SJCRH30 (cell line): ENCODE measurements at regions not wholly inside any gene's neighbourhood (a gene's known extent, or its start where the extent isn't known, plus 50 kb on each side); places are given as distances from the start of the nearest gene placed in this dataset.

Source experiments
- DNase-seq, 2 experiments: peaks; one replicate each; pipeline ENCODE4 v3.0.0-alpha.2; 2015 to 2020
- H3K27ac ChIP-seq: fragments of 250-450 bp; sonication (Bioruptor Pico); 2 replicates; pipeline ENCODE4 v1.5.1; 2020; ENCODE audit warnings: mild to moderate bottlenecking, moderate library complexity
- H3K27me3 ChIP-seq: fragments of 250-450 bp; sonication (Bioruptor Pico); 2 replicates; pipeline ENCODE4 v1.5.1; 2020; ENCODE audit warnings: mild to moderate bottlenecking, moderate library complexity
- H3K36me3 ChIP-seq: fragments of 250-450 bp; sonication (Bioruptor Pico); 2 replicates; pipeline ENCODE4 v1.5.1; 2020; ENCODE audit warnings: mild to moderate bottlenecking, moderate library complexity
- H3K4me1 ChIP-seq: fragments of 250-450 bp; sonication (Bioruptor Pico); 2 replicates; pipeline ENCODE4 v1.5.1; 2020; ENCODE audit warnings: mild to moderate bottlenecking, moderate library complexity
- H3K4me3 ChIP-seq: fragments of 250-450 bp; sonication (Bioruptor Pico); 2 replicates; pipeline ENCODE4 v1.5.1; 2020; ENCODE audit warnings: mild to moderate bottlenecking, moderate library complexity
- H3K9me3 ChIP-seq: fragments of 250-450 bp; sonication (Bioruptor Pico); replicated peaks from 2 replicates; pipeline ENCODE4 v1.5.1; 2020; ENCODE audit warnings: mild to moderate bottlenecking, moderate library complexity

DNA sequence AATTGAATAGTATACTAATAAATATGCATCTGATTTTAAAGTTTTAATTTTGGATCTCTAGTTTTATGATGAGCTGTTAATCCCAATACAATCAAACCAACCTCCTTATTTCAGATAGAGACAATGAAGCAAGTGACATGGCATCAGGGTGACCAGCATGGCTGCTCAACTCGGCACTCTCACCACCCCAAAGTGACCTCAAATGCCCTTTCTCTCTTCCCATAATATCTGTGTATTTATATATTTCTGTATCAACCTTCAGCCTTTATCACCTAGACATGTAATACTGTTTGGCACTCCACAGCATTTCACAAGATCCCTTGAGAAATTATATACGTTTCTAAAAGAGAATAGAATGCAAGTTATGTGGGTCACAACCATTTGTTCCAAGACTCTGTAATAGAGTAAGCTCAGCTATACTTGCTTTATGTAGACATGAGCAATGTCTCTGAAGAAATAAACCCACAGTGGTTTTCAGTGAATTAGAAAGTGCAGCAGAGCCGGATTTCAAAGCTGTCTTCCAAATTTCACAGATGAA, 1623.2 kb upstream of the PABPC4L start:
- Histone ChIP-seq H3K9me3 (no peaks in the 10 kb centered on the region), H3K4me3 (no peak overlapping the region), H3K36me3 (no peaks in the 10 kb centered on the region), H3K4me1 (no peaks in the 10 kb centered on the region), H3K27ac (no peak overlapping the region), H3K27me3 (no peaks in the 10 kb centered on the region)
- no peak for DNase-seq

DNA sequence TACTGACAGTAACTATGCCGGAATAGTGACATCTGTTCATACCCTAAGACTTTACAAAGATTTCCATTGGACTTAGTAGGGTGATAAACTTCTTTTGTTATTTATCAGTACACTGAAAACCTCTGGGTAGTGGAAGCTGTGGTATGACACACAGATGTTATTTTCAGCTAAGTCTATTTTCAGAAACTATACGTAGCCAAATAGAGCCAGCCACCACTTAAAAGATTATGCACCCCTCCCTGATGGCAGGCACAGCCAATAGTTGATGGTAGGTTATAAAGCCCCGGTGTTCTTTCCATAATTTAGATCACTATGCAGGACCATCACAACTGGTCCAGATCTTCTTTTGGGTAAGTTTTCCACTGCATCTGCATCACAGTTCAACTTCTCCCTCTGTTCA, 1603.2 kb upstream of the PABPC4L start:
- Histone ChIP-seq H3K4me1 (no peaks in the 10 kb centered on the region), H3K36me3 (no peaks in the 10 kb centered on the region), H3K4me3 (no peak overlapping the region), H3K27ac (no peak overlapping the region), H3K27me3 (no peaks in the 10 kb centered on the region), H3K9me3 (no peaks in the 10 kb centered on the region)
- DNase-seq = no peak

DNA sequence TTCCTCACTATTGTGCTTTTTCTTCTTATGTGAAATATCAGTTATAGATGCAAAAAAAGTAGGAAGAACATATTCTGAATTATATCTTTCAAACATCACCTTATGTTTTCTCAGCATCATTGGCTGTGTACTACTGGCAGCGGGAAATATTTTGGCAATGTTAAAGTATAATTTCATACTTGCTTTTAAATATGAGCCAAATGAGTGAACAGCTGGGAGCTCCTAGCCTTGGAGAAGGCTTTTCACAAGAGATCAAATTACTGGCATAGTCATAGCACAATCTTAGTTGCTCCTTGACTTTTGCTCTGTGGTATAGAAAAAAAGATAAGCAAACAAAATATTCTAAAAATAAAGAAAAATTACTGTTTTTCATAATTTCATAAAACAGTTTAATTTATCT, 1575.8 kb upstream of the PABPC4L start:
- H3K27ac ChIP-seq = no peak overlapping the region
- H3K4me3 ChIP-seq = no peak overlapping the region
- H3K27me3 ChIP-seq = no peaks in the 10 kb centered on the region
- H3K9me3 ChIP-seq = no peaks in the 10 kb centered on the region
- DNase-seq = peak; percentile 10 to 61
- H3K4me1 ChIP-seq = peaks cover 17% of the 10 kb centered on the region
- no peaks in the 10 kb centered on the region for H3K36me3 ChIP-seq

DNA sequence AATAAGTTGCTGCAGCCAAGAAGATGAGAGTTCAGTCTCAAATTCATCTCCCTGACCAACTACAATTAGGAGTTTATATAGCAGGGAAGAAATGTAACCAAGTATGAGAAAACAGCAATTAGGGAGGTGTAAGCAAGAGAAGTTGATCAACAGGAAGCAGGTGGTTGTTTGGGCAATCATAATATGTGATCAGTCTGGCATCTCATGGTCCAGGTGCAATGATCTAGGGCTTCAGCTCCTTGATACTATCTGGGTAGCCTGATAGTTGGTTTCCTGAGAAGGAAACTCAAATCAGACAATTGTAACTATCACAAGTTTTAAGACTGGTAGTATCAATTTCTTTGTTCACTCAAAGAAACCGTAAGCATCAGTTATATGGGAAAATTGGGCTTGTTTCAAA, 1574.3 kb upstream of the PABPC4L start:
- Histone ChIP-seq H3K36me3 (no peaks in the 10 kb centered on the region), H3K9me3 (no peaks in the 10 kb centered on the region), H3K4me1 (peaks cover 17% of the 10 kb centered on the region), H3K27ac (no peak overlapping the region), H3K27me3 (no peaks in the 10 kb centered on the region), H3K4me3 (no peak overlapping the region)
- DNase-seq = no peak

DNA sequence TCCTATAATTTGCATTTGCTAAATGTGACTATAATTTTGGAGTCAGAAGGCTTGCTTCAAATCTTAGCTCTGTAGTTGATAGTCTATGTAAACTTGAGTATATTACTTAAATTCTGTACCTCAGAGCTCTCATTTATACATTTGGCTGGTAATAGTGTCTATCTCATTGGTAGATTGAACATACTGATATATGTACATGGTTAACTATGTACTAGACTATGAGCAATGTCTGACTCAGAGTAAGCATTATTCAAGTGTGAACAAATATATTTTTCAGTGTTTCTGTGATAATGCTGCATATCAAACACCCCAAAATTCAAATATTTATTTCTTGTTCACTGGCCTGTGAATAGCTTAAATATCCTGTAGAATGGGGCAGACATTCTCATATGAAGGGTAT, 1568.9 kb upstream of the PABPC4L start:
- Histone ChIP-seq H3K4me1 (no peaks in the 10 kb centered on the region), H3K36me3 (no peaks in the 10 kb centered on the region), H3K9me3 (no peaks in the 10 kb centered on the region), H3K4me3 (no peak overlapping the region), H3K27me3 (no peaks in the 10 kb centered on the region), H3K27ac (no peak overlapping the region)
- no peak for DNase-seq

DNA sequence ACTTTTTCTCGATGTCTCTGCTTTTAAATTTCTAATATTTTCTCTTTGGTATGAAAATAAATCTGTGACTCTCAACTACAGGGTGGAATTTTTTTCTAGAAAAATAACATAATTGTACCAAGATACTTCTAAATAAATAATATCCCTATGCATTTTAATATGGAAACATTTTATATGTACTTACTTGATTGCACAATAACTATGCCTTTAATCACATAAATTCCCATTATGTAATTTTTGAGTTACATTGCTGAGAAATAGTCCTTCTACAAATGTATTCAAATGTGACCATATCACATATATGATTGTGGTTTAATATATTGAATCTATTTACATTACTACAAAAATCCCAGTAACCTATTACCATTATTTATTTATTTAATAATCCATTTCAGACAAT, 1543.3 kb upstream of the PABPC4L start:
- H3K27ac ChIP-seq = no peak overlapping the region
- H3K36me3 ChIP-seq = no peaks in the 10 kb centered on the region
- DNase-seq = no peak

DNA sequence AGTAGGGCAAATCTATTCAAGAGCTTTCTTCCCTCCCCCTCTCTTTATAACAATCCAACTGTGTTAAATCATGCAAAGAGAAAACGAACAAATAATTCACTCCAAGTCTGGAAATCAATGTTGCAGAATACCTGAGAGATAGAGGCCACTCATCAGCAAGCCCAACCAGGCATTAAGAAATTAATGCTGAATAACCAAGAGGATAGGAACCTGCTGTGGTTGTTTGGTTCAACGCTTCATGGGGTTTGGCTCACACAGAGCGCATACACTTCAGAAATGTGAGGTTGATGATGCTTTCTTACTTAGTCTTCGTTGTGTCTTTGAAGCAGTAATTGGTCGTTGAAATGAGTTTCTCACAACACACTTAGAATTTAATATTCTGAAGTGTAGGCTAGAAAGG, 1540.0 kb upstream of the PABPC4L start:
- H3K36me3 ChIP-seq = no peaks in the 10 kb centered on the region
- H3K4me3 ChIP-seq = no peak overlapping the region
- no peaks in the 10 kb centered on the region for H3K4me1 ChIP-seq

More for the DNA sequence above, 1543.3 kb upstream of the PABPC4L start:
- Histone ChIP-seq H3K9me3 (no peaks in the 10 kb centered on the region), H3K4me3 (no peak overlapping the region), H3K4me1 (no peaks in the 10 kb centered on the region), H3K27me3 (no peaks in the 10 kb centered on the region)

DNA sequence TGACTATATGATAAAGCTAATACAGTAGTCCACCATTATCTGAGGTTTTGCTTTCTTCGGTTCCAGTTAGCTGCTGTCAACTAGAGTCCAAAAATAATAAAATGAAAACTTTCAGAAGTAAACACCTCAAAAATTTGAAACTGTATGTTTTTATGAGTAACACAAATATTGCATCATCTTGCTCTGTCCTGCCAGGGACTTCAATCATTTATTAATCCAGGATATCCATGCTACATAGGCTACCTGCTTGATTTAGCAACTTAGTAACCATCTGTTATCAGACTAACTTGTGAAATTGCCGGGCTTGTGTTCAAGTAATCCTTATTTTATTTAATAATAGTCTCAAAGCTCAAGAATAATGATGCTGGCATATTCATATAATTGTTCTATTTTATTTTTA, 1537.8 kb upstream of the PABPC4L start:
- no peak for DNase-seq
- no peak overlapping the region for H3K27ac ChIP-seq
- no peaks in the 10 kb centered on the region for H3K27me3 ChIP-seq
- no peaks in the 10 kb centered on the region for H3K4me1 ChIP-seq
- no peak overlapping the region for H3K4me3 ChIP-seq
- H3K9me3 ChIP-seq = no peaks in the 10 kb centered on the region
- no peaks in the 10 kb centered on the region for H3K36me3 ChIP-seq

More for the DNA sequence above, 1540.0 kb upstream of the PABPC4L start:
- Histone ChIP-seq H3K27me3 (no peaks in the 10 kb centered on the region), H3K9me3 (no peaks in the 10 kb centered on the region), H3K27ac (no peak overlapping the region)
- DNase-seq = no peak

DNA sequence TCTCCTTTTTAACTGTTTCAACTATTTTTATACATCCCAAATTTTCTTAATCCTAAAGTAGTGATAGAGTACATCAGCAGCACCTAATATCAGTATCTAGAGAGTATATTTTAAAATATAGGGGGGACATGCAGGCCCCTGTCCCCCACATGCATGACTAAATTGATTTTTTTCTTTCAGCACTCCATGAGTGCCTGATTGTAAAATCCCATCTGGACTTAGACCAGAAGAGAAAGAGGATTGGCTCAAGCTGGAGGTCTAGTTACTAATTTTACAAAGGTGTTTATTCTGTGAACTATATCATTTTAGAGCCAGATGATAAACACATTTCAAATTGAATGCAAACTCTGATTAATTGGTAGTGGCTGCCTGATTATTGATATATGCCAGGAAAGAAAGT, 1533.9 kb upstream of the PABPC4L start:
- Histone ChIP-seq H3K9me3 (no peaks in the 10 kb centered on the region), H3K27ac (no peak overlapping the region), H3K36me3 (no peaks in the 10 kb centered on the region), H3K4me1 (no peaks in the 10 kb centered on the region), H3K27me3 (no peaks in the 10 kb centered on the region), H3K4me3 (no peak overlapping the region)
- no peak for DNase-seq

DNA sequence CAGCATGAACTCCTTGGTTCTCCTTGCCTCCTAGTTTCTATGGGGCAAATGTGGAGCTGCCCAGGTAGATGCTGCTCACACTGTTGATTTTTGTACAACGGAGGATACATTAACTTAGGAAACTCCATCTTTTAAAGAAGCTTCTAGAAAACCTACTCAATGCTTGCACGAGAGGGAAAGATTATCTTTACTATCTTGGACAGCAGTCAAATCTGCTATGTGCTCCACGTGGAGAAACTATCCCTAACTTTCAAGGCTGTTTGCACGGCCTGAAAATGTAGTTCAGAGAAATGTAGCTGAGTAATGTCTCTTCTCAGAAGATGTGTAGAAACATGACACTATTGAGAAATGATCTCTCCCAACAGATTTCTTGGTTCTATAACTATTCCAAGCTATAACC, 1530.9 kb upstream of the PABPC4L start:
- no peak for DNase-seq
- Histone ChIP-seq H3K27me3 (no peaks in the 10 kb centered on the region), H3K9me3 (no peaks in the 10 kb centered on the region), H3K4me1 (no peaks in the 10 kb centered on the region), H3K36me3 (no peaks in the 10 kb centered on the region), H3K27ac (no peak overlapping the region), H3K4me3 (no peak overlapping the region)

DNA sequence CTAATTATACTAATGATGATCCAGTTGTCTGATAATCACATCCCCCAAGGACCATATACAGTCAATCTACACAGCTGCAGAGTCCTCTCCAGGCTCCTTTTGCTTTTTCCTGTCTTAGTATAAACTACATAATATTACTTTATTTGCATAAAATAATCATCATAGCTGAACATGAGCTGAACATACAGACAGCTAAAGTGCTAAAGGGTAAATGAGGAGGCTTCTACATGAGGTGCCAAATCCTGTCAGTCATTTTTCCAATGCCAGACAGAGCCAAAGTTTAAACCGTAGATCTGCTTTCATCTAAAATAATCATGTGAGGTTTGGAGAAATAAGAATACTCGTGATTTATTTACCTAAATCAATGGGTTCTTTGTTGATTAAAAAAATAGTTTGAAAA, 1530.1 kb upstream of the PABPC4L start:
- H3K36me3 ChIP-seq = no peaks in the 10 kb centered on the region
- H3K27ac ChIP-seq = no peak overlapping the region
- no peaks in the 10 kb centered on the region for H3K9me3 ChIP-seq
- no peaks in the 10 kb centered on the region for H3K27me3 ChIP-seq
- H3K4me3 ChIP-seq = no peak overlapping the region
- H3K4me1 ChIP-seq = no peaks in the 10 kb centered on the region
- no peak for DNase-seq

DNA sequence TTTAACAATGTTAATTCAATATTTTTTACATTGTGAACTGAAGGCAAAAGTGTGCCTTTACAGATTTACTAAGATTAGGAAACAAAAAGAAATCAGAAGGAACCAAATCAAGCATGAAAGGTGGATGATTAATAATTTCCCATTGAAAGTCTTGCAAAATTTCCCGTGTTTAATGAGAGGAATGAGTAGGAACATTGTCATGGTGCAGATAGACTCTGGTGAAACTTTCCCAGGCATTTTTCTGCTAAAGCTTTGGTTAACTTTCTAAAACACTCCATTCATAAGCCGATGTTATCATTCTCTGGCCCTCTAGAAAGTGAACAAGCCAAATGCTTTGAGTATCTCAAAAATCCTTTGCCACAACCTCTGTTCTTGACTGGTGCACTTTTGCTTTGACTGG, 1522.8 kb upstream of the PABPC4L start:
- Histone ChIP-seq H3K27ac (no peak overlapping the region), H3K9me3 (no peaks in the 10 kb centered on the region), H3K36me3 (no peaks in the 10 kb centered on the region), H3K27me3 (no peaks in the 10 kb centered on the region), H3K4me1 (no peaks in the 10 kb centered on the region), H3K4me3 (no peak overlapping the region)
- DNase-seq = no peak

DNA sequence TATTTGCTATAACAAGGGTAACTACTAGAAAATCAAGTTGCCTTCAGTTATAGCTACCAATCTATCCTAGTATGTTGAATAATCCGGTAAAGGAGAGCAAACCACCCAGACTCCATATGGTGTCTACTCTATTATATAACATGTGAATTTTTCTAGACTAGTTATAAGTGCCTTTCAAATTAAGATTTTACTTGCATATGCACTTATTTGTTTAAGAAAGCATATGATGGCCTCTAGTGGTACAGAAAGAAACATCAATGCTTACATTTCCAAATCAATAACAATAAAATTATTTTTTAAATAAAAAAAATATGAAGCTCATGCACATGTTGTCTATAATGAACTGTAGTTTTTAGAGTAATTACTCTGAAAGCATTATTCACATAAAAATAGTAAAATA, 1516.4 kb upstream of the PABPC4L start:
- no peaks in the 10 kb centered on the region for H3K27me3 ChIP-seq
- H3K36me3 ChIP-seq = no peaks in the 10 kb centered on the region
- no peaks in the 10 kb centered on the region for H3K4me1 ChIP-seq
- no peak overlapping the region for H3K4me3 ChIP-seq
- DNase-seq = no peak
- H3K27ac ChIP-seq = no peak overlapping the region
- H3K9me3 ChIP-seq = no peaks in the 10 kb centered on the region

DNA sequence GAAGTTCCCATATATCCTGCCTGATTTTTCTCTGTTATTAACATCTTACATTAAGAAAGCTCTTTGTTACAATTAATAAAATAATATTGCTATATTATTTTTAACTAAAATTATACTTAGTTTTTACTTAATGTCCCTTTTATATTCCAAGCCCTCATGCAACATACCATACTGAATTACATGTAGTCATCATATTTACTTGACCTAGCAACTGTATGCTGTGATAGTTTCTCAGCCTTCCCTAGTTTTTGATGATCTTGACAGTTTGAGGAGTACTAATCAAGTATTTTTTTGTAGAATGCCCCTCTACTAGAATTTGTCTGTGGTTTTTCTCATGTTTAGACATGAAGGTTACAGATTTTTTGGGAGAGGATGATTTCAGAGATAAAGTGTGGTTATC, 1503.8 kb upstream of the PABPC4L start:
- no peaks in the 10 kb centered on the region for H3K27me3 ChIP-seq
- H3K27ac ChIP-seq = no peak overlapping the region
- no peaks in the 10 kb centered on the region for H3K4me1 ChIP-seq
- DNase-seq = no peak
- no peaks in the 10 kb centered on the region for H3K36me3 ChIP-seq
- H3K9me3 ChIP-seq = no peaks in the 10 kb centered on the region
- H3K4me3 ChIP-seq = no peak overlapping the region

DNA sequence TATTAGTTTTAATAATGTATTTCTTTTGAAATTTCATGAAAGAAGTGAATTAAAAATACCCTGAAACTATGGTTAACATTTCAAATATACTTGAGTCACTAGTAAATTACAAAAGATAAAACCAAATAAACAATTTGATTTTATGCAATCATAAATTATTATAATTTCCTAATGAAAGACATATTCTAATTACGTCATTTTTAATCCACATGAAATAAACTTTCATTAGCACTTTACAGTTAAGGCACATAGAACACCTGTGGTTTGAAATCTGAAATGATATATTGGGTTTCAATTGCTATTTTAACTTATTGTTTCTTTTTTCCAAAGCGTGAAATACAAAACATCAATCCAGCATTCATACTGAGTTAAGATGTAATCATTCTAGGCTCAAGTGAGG, 1492.5 kb upstream of the PABPC4L start:
- H3K27me3 ChIP-seq = no peaks in the 10 kb centered on the region
- H3K36me3 ChIP-seq = no peaks in the 10 kb centered on the region
- no peaks in the 10 kb centered on the region for H3K4me1 ChIP-seq
- DNase-seq = no peak
- H3K9me3 ChIP-seq = no peaks in the 10 kb centered on the region
- no peak overlapping the region for H3K4me3 ChIP-seq
- H3K27ac ChIP-seq = no peak overlapping the region

DNA sequence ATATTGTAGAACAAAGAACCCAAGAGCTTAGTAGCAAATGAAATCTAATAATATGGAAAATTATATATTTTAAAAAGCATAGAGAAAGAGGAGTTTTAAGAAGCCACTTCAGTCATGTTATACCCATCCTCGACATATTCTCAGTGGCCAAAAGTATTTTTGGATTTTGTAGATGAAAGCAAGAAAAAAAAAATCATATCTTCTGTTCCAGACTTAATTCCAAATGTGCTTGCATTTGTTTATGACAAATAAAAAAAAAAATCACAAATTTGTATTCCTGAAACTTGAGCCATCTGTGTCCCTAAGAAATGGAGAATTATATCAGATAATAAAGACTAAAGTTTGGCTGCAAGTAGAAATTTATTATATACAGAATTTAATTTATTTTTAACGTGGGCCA, 1482.4 kb upstream of the PABPC4L start:
- H3K27ac ChIP-seq = no peak overlapping the region
- H3K27me3 ChIP-seq = no peaks in the 10 kb centered on the region
- H3K9me3 ChIP-seq = no peaks in the 10 kb centered on the region

DNA sequence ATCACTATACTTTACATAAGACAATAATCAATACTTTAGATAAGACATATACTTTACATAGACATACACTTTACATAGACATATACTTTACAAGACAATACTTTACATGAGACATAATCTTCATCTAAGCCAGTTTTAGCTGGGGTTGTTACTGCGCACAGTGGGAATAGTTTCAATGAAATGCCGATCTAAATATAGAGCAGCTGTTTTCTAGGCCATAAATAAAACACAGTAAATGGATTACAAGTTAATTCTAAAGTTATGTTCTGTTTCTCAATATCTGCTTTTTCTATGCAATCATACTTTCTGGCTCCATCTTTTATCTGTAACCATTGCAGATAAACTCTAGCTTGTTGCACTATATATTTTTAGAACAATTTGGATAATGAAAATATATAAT, 1470.6 kb upstream of the PABPC4L start:
- H3K9me3 ChIP-seq = no peaks in the 10 kb centered on the region
- H3K36me3 ChIP-seq = no peaks in the 10 kb centered on the region
- no peak overlapping the region for H3K27ac ChIP-seq
- no peak for DNase-seq
- H3K4me1 ChIP-seq = no peaks in the 10 kb centered on the region
- H3K4me3 ChIP-seq = no peak overlapping the region
- H3K27me3 ChIP-seq = no peaks in the 10 kb centered on the region

More for the DNA sequence above, 1482.4 kb upstream of the PABPC4L start:
- Histone ChIP-seq H3K4me1 (no peaks in the 10 kb centered on the region), H3K36me3 (no peaks in the 10 kb centered on the region), H3K4me3 (no peak overlapping the region)
- DNase-seq = no peak
